Erythroblast (primary cell): ENCODE measurements at regions not wholly inside any gene's neighbourhood (a gene's known extent, or its start where the extent isn't known, plus 50 kb on each side); places are given as distances from the start of the nearest gene placed in this dataset.

Experiments
- GATA1 ChIP-seq: IDR thresholded peaks from 2 replicates; pipeline ENCODE4 v1.6.1; 2011; ENCODE audit warnings: low read depth, mild to moderate bottlenecking, control low read depth, low read length, moderate library complexity
- POLR2A ChIP-seq: IDR thresholded peaks from 2 replicates; pipeline ENCODE4 v1.6.1; 2011; ENCODE audit warnings: mild to moderate bottlenecking, low read length

DNA sequence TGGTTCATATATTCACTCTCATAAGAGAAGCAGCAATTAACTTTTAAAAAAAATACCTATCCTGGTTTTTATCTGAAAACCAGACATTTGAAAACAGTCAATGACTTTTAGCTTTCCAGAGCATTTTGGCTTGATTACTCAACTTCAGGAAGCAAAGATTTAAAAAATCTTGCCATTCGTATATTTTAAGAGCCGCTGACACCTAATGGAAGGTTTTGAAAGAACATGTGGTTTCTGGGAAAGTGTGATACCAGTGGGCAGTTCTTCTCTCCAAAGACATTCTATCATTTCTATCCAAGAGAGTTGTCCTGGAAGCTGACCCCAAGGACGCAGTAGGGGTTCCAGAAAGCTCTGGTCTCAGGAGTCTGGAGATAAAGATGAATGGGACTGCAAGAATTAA is 234.7 kb downstream of the TTC32 start:
- TF ChIP-seq POLR2A (no peak), GATA1 (no peak)
